ENCODE measurements at regions not wholly inside any gene's neighbourhood (a gene's known extent, or its start where the extent isn't known, plus 50 kb on each side); places are given as distances from the start of the nearest gene placed in this dataset.

GRCh38 chr17:71292006-71292405, 828.8 kb upstream of the SOX9 start:
- Mint-ChIP-seq H3K27ac (no peak overlapping the region), H3K4me1 (no peaks in the 10 kb centered on the region), H3K9me3 (ENCODE audit: insufficient read depth) (peaks cover 6% of the 10 kb centered on the region), H3K27me3 (no peaks in the 10 kb centered on the region), H3K4me3 (no peak overlapping the region)
- Histone ChIP-seq H3K27me3 (replicated peaks in 1 of 4; ENCODE audit: control extremely low read depth in 1 of 4, control insufficient read depth in 3 of 4, insufficient read depth in 4 of 4, low read length in 3 of 4) (no peaks in the 10 kb centered on the region), H4K20me1 (ENCODE audit: control insufficient read depth, insufficient read depth, low read length, poor library complexity, severe bottlenecking) (no peaks in the 10 kb centered on the region), H3K9ac (ENCODE audit: low read length) (no peak overlapping the region), H3K36me3 (replicated peaks in 1 of 2; ENCODE audit: control extremely low read depth in 1 of 2, control insufficient read depth in 1 of 2, extremely low read depth in 1 of 2, insufficient read depth in 2 of 2, low read length in 1 of 2) (no peaks in the 10 kb centered on the region), H3K4me1 (ENCODE audit: control insufficient read depth in 2 of 2, insufficient read depth in 2 of 2, low read length in 2 of 2) (no peaks in the 10 kb centered on the region), H3K9me3 (ENCODE audit: control extremely low read depth in 1 of 3, control insufficient read depth in 2 of 3, insufficient read depth in 1 of 3, low read length in 2 of 3) (peaks cover 0 to 1% (median 0%) of the 10 kb centered on the region in 3 donors), H3K27ac (ENCODE audit: low read length in 2 of 2) (no peak overlapping the region), H3K4me2 (replicated peaks; ENCODE audit: low read depth, low read length, poor library complexity, severe bottlenecking) (no peak overlapping the region), H3K79me2 (ENCODE audit: control insufficient read depth, insufficient read depth, low read length) (no peaks in the 10 kb centered on the region), H2AFZ (ENCODE audit: insufficient read depth, low read depth, low read length, poor library complexity, severe bottlenecking) (no peak overlapping the region), H3K4me3 (ENCODE audit: control extremely low read depth in 1 of 5, extremely low read depth in 1 of 5, insufficient read depth in 1 of 5, low read depth in 2 of 5, low read length in 4 of 5) (no peak overlapping the region)
- ATAC-seq (ENCODE audit: low read depth) = no peak
- ChIA-PET CTCF (no interaction called here), POLR2A (no interaction called here)
- intact Hi-C loops (cut with micrococcal nuclease) = no loop called here
- no peak for DNase-seq
- no peak for TF ChIP-seq CTCF (IDR thresholded peaks at IDR 0.05)
- no peak for TF ChIP-seq EZH2 (IDR thresholded peaks at IDR 0.05; ENCODE audit: borderline replicate concordance, insufficient read depth, low read depth, low read length, poor library complexity, severe bottlenecking)
- WGBS (ENCODE audit: insufficient coverage) = no CpG with 5 or more reads among the region's 1 CpG

- DNase-seq = no peak
- H3K27me3 ChIP-seq (replicated peaks in 1 of 4; ENCODE audit: control extremely low read depth in 1 of 4, control insufficient read depth in 3 of 4, insufficient read depth in 4 of 4, low read length in 3 of 4) = no peaks in the 10 kb centered on the region
- H3K9me3 Mint-ChIP-seq (ENCODE audit: insufficient read depth) = peaks cover 7% of the 10 kb centered on the region
- TF ChIP-seq CTCF (IDR thresholded peaks at IDR 0.05) = no peak
- no peak for TF ChIP-seq EZH2 (IDR thresholded peaks at IDR 0.05; ENCODE audit: borderline replicate concordance, insufficient read depth, low read depth, low read length, poor library complexity, severe bottlenecking)
- no peaks in the 10 kb centered on the region for H3K4me1 ChIP-seq (ENCODE audit: control insufficient read depth in 2 of 2, insufficient read depth in 2 of 2, low read length in 2 of 2)
- no peaks in the 10 kb centered on the region for H3K4me1 Mint-ChIP-seq
- H3K79me2 ChIP-seq (ENCODE audit: control insufficient read depth, insufficient read depth, low read length) = no peaks in the 10 kb centered on the region
- 86% methylated on average over 1 of the region's 1 CpG for WGBS (ENCODE audit: insufficient coverage)
- no peaks in the 10 kb centered on the region for H4K20me1 ChIP-seq (ENCODE audit: control insufficient read depth, insufficient read depth, low read length, poor library complexity, severe bottlenecking)
- no peak overlapping the region for H3K4me2 ChIP-seq (replicated peaks; ENCODE audit: low read depth, low read length, poor library complexity, severe bottlenecking)
- intact Hi-C loops (cut with micrococcal nuclease) = no loop called here
- H3K27me3 Mint-ChIP-seq = no peaks in the 10 kb centered on the region
- no peak overlapping the region for H3K27ac ChIP-seq (ENCODE audit: low read length in 2 of 2)
- H3K4me3 Mint-ChIP-seq = no peak overlapping the region
- ChIA-PET POLR2A (no interaction called here), CTCF (no interaction called here)
- no peak overlapping the region for H2AFZ ChIP-seq (ENCODE audit: insufficient read depth, low read depth, low read length, poor library complexity, severe bottlenecking)
- H3K27ac Mint-ChIP-seq = no peak overlapping the region
- H3K9ac ChIP-seq (ENCODE audit: low read length) = no peak overlapping the region
- no peak overlapping the region for H3K4me3 ChIP-seq (ENCODE audit: control extremely low read depth in 1 of 5, extremely low read depth in 1 of 5, insufficient read depth in 1 of 5, low read depth in 2 of 5, low read length in 4 of 5)
- H3K9me3 ChIP-seq (ENCODE audit: control extremely low read depth in 1 of 3, control insufficient read depth in 2 of 3, insufficient read depth in 1 of 3, low read length in 2 of 3) = no peaks in the 10 kb centered on the region
- H3K36me3 ChIP-seq (replicated peaks in 1 of 2; ENCODE audit: control extremely low read depth in 1 of 2, control insufficient read depth in 1 of 2, extremely low read depth in 1 of 2, insufficient read depth in 2 of 2, low read length in 1 of 2) = no peaks in the 10 kb centered on the region
- ATAC-seq (ENCODE audit: low read depth) = no peak
Observed at GRCh38 chr17:71296005-71296404, 824.8 kb upstream of the SOX9 start.

All from B cell (primary cell).